Endothelial cell (in vitro differentiated cells): ENCODE measurements at regions not wholly inside any gene's neighbourhood (a gene's known extent, or its start where the extent isn't known, plus 50 kb on each side); places are given as distances from the start of the nearest gene placed in this dataset.

Experiments
- DNase-seq: peaks from one replicate; pipeline ENCODE4 v3.0.0; 2021; ENCODE audit warnings: low spot score
- H3K27ac Mint-ChIP-seq: one replicate; pipeline ENCODE4 v1.8.0; 2021; ENCODE audit warnings: mixed read lengths, inconsistent platforms; ENCODE audit not compliant: unreplicated experiment
- H3K27me3 Mint-ChIP-seq: one replicate; pipeline ENCODE4 v1.8.0; 2021; ENCODE audit warnings: mild to moderate bottlenecking, moderate library complexity, mixed read lengths, inconsistent platforms; ENCODE audit not compliant: unreplicated experiment
- H3K36me3 Mint-ChIP-seq: one replicate; pipeline ENCODE4 v1.8.0; 2021; ENCODE audit warnings: mild to moderate bottlenecking, low read depth, mixed read lengths, inconsistent platforms; ENCODE audit not compliant: unreplicated experiment
- H3K4me1 Mint-ChIP-seq: one replicate; pipeline ENCODE4 v1.8.0; 2021; ENCODE audit warnings: mild to moderate bottlenecking, mixed read lengths, inconsistent platforms; ENCODE audit not compliant: unreplicated experiment
- H3K4me3 Mint-ChIP-seq: one replicate; pipeline ENCODE4 v1.8.0; 2021; ENCODE audit warnings: mild to moderate bottlenecking, mixed read lengths, inconsistent platforms; ENCODE audit not compliant: unreplicated experiment
- H3K9me3 Mint-ChIP-seq: one replicate; pipeline ENCODE4 v1.8.0; 2021; ENCODE audit warnings: mixed read lengths, inconsistent platforms; ENCODE audit not compliant: unreplicated experiment
- TF ChIP-seq, protein P1 (sequence below): fragments of 200-600 bp; sonication (generic); IDR thresholded peaks from one replicate; pipeline ENCODE4 v1.5.0; 2021; ENCODE audit warnings: antibody characterized with exemption; ENCODE audit not compliant: unreplicated experiment

DNA sequence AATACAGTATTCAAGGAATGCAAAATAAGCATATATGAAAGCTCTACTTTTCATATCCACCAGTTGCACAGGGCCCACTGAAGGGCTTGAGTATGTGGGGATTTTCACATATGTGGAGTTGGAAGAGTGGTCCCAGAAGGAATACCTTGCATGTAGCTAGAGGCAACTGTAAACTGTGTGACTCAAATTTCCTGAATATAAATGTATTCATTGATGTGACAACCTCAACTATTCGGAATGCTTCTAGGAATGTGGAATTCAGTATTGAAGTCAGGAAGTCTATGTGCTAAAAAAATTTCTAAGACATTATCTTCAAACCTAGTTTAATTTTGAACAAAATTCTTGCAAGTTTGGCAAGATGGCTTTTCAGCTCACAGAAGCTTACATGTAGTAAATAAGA is 695.5 kb upstream of the SEMA3D start:
- Mint-ChIP-seq H3K27me3 (no peaks in the 10 kb centered on the region), H3K9me3 (no peaks in the 10 kb centered on the region), H3K4me1 (no peaks in the 10 kb centered on the region), H3K27ac (no peak overlapping the region), H3K4me3 (no peak overlapping the region), H3K36me3 (no peaks in the 10 kb centered on the region)
- TF ChIP-seq, protein P1, sequence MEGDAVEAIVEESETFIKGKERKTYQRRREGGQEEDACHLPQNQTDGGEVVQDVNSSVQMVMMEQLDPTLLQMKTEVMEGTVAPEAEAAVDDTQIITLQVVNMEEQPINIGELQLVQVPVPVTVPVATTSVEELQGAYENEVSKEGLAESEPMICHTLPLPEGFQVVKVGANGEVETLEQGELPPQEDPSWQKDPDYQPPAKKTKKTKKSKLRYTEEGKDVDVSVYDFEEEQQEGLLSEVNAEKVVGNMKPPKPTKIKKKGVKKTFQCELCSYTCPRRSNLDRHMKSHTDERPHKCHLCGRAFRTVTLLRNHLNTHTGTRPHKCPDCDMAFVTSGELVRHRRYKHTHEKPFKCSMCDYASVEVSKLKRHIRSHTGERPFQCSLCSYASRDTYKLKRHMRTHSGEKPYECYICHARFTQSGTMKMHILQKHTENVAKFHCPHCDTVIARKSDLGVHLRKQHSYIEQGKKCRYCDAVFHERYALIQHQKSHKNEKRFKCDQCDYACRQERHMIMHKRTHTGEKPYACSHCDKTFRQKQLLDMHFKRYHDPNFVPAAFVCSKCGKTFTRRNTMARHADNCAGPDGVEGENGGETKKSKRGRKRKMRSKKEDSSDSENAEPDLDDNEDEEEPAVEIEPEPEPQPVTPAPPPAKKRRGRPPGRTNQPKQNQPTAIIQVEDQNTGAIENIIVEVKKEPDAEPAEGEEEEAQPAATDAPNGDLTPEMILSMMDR = no peak
- no peak for DNase-seq

DNA sequence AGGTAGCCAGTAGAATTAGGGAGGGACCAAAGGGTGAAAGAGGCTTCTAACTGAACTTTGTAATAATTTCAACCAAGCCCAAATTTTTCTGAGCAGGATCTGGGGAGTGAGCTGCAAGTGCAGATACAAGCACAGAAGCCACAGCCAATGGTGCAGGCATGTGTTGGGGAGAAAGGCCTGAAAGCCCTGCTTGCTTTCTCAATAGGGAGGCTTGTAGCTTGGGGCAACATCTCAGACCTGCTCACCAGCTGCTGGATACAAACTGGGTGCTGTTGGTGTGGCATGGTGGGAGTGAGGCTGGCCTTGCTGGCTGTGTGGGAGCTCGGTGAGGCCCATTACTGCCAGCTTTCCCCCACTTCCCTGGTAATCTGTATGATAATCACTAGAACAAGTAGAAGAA is 688.5 kb upstream of the SEMA3D start:
- H3K27ac Mint-ChIP-seq = no peak overlapping the region
- TF ChIP-seq, protein P1 = no peak
- H3K4me1 Mint-ChIP-seq = no peaks in the 10 kb centered on the region
- peaks cover 1% of the 10 kb centered on the region for H3K27me3 Mint-ChIP-seq
- DNase-seq = no peak
- H3K4me3 Mint-ChIP-seq = no peak overlapping the region
- H3K9me3 Mint-ChIP-seq = no peaks in the 10 kb centered on the region
- no peaks in the 10 kb centered on the region for H3K36me3 Mint-ChIP-seq

DNA sequence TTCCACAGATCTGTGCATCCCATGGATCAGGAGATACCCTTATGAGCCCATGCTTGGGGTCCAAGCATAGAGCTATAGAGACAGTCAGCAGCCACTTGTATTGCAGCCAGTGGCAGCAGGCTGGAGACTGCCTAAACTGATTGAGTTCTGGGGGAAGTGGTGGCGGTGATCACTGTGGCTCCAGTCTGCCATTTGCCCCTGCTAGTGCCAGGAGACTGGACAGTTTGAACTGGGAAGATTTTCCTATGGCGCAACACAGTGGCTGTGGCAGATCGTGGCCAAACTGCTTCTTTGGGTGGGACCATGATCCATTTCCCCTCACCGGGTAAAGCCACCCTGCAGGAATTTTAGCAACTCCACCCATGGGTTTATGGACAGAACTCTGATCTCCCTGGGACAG is 679.7 kb upstream of the SEMA3D start:
- no peak overlapping the region for H3K27ac Mint-ChIP-seq
- no peak for DNase-seq
- H3K4me3 Mint-ChIP-seq = no peak overlapping the region
- H3K36me3 Mint-ChIP-seq = no peaks in the 10 kb centered on the region
- H3K27me3 Mint-ChIP-seq = no peaks in the 10 kb centered on the region
- no peaks in the 10 kb centered on the region for H3K9me3 Mint-ChIP-seq
- TF ChIP-seq, protein P1 = no peak
- no peaks in the 10 kb centered on the region for H3K4me1 Mint-ChIP-seq

DNA sequence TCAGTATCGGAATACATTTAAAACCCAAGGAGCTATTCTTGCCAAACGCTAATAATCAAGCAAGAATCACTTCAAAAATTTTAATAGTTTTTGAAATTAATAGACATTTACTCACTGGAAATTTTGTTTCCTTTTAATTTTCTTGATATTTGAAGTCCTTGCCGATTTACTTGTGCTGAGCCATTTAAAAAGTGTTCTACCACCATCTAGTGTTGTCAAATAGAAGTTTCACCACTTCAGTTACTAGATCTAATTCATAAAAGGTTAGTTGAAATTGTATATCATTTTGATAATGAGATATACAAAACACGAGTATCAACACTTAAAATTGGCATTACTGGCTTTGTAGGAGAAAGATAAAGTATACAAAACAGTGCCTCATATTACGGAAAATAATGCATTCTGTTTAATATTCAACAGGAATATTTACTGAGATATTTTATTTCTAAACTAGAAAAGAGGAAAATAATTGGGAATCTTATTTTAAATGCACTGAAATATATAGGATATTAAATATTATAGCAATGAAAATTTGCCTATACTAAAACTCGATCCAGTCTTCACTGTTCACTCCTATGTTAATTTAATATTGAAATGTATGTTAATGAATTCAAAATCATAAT is 664.8 kb upstream of the SEMA3D start:
- Mint-ChIP-seq H3K36me3 (no peaks in the 10 kb centered on the region), H3K27me3 (peaks cover 2% of the 10 kb centered on the region), H3K4me1 (no peaks in the 10 kb centered on the region), H3K4me3 (no peak overlapping the region), H3K27ac (no peak overlapping the region), H3K9me3 (no peaks in the 10 kb centered on the region)
- TF ChIP-seq, protein P1 = peak; percentile 9
- no peak for DNase-seq

DNA sequence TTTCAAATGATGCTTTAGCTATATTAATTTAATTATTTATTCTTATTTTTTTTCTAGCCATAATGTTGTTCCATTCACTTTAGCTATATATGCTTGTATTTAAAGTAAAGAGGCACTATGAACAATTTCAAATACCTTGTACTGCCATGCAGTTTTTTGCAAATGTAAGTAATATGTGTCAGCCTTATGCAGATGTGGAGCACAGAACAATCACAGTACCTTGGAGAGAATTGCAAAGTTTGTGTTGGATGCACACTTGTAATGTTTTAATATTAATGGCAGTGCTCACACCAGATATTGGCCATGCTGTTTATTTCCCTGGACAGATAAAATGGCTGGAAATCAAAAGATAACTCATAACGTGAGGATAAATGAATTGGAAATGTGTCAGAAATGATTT is 663.5 kb upstream of the SEMA3D start:
- H3K4me3 Mint-ChIP-seq = no peak overlapping the region
- no peaks in the 10 kb centered on the region for H3K36me3 Mint-ChIP-seq
- no peak overlapping the region for H3K27ac Mint-ChIP-seq
- H3K9me3 Mint-ChIP-seq = no peaks in the 10 kb centered on the region
- peaks cover 2% of the 10 kb centered on the region for H3K27me3 Mint-ChIP-seq
- TF ChIP-seq, protein P1 = no peak
- DNase-seq = no peak
- no peaks in the 10 kb centered on the region for H3K4me1 Mint-ChIP-seq
